T-helper 2 cell treated with Interferon-gamma antibody and Interleukin-4, amounts not matched to agents 5 μg/mL and 100 μg/mL, for 36 hours (primary cell): ENCODE measurements at regions not wholly inside any gene's neighbourhood (a gene's known extent, or its start where the extent isn't known, plus 50 kb on each side); places are given as distances from the start of the nearest gene placed in this dataset.

ENCODE experiments used
- DNase-seq: peaks from one replicate; pipeline ENCODE4 v3.0.0; 2021; ENCODE audit warnings: low spot score
- H3K27ac Mint-ChIP-seq: one replicate; pipeline ENCODE4 v1.8.0; 2021; ENCODE audit warnings: mild to moderate bottlenecking, mixed read lengths
- H3K27me3 Mint-ChIP-seq: one replicate; pipeline ENCODE4 v1.8.0; 2021; ENCODE audit warnings: low read depth, mixed read lengths
- H3K36me3 Mint-ChIP-seq: one replicate; pipeline ENCODE4 v1.8.0; 2021; ENCODE audit warnings: low read depth, mixed read lengths
- H3K4me1 Mint-ChIP-seq: one replicate; pipeline ENCODE4 v1.8.0; 2021; ENCODE audit warnings: low read depth, mixed read lengths
- H3K4me3 Mint-ChIP-seq: one replicate; pipeline ENCODE4 v1.8.0; 2022; ENCODE audit warnings: mild to moderate bottlenecking, moderate library complexity, mixed read lengths
- H3K9me3 Mint-ChIP-seq: one replicate; pipeline ENCODE4 v1.8.0; 2021; ENCODE audit warnings: mixed read lengths

DNA sequence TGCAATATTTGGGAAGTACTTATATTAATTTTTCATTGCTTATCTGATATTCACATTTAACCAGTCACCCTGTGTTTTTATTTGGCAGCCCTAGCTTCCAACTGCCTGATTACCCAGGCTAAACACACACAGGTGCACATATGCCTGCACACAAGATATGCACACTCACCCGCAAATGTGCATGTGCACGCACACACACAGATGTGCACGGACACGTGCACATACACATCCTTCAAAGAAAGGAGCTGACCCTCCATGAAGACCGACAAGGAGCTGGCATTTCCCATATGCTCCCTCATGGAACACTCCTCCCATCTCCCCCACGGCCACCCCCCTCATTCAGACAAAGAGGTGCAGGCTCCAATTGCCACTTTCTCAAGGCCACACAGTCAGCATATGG, 242.2 kb downstream of the ENGASE start:
- Mint-ChIP-seq H3K27me3 (peaks cover 5% of the 10 kb centered on the region), H3K4me3 (no peak overlapping the region), H3K36me3 (no peaks in the 10 kb centered on the region), H3K27ac (no peak overlapping the region), H3K4me1 (no peaks in the 10 kb centered on the region), H3K9me3 (no peaks in the 10 kb centered on the region)
- DNase-seq, result no peak

DNA sequence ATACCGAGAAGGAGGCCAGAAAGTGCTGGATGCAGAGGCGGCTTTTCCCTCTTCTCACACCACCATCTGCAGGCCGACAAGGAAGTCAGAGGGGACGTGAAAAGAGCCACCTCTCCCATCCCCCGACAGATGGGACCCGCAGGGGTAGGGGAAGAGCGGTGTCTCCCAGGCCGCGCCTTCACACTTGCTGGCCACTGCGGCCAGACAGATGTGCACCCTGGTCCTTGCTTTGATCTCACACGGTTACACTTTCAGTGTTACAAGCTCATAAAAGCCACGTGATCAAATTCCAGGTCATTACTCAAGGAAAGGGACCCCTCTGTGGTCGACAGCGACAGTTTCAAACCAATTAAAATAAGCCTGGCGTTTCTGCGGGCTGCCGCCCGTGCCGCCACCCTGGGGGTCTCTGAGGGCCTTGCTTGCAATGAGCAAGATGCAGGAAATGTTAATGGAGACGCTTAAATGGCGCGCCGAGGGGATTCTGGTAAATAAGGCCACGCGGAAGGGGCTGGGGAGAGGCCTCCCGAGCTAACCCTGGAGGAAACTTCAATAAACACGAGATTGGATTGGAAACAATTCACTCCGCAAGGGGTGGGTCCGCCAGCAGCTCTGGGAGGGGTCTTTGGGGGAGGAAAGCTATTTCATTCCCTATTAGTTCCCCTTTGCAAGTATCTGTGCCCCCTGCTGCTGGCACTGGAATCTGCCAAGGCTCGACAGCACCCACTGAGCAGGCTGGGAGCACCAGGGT, 240.9 kb downstream of the ENGASE start:
- Mint-ChIP-seq H3K4me3 (no peak overlapping the region), H3K4me1 (no peaks in the 10 kb centered on the region), H3K36me3 (no peaks in the 10 kb centered on the region), H3K9me3 (no peaks in the 10 kb centered on the region), H3K27ac (no peak overlapping the region), H3K27me3 (peaks cover 5% of the 10 kb centered on the region)
- DNase-seq, result no peak

DNA sequence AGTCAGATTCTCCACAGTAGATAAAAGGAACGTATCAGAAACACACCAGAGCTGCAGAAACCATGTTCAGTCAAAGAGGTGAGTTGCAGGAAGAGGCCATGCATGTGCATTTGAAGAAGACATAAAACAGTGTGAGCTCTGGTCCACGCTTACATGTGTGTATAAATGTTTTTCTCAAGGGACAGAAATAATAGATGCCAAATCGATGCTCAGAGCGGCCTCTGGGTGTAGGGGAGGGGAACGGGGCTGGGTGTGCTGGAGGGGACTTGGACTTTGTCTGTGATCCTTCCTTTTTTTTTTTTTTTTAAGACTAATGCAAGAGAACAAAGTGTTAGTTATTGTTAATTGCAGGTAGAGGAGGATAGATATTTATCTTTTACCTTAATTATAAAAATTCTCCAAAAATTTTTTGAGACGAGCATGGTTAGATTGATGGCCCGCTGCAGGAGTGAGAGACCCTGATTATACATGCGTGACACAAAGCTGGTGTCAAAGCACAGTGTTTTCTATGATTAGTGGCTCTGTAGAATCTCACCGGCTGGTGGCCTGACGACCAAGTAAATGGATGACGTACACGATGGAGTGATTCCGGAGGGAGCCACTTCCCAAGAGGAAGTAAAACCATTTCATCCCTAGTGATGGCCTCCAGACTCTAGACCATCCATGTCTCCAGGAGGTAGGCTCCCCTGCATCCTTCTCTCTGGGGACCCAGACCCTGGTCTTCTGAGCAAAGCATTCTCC, 240.2 kb downstream of the ENGASE start:
- DNase-seq, result no peak
- H3K9me3 Mint-ChIP-seq, result no peaks in the 10 kb centered on the region
- no peaks in the 10 kb centered on the region for H3K36me3 Mint-ChIP-seq
- peaks cover 5% of the 10 kb centered on the region for H3K27me3 Mint-ChIP-seq
- no peak overlapping the region for H3K27ac Mint-ChIP-seq
- no peaks in the 10 kb centered on the region for H3K4me1 Mint-ChIP-seq
- H3K4me3 Mint-ChIP-seq, result no peak overlapping the region

DNA sequence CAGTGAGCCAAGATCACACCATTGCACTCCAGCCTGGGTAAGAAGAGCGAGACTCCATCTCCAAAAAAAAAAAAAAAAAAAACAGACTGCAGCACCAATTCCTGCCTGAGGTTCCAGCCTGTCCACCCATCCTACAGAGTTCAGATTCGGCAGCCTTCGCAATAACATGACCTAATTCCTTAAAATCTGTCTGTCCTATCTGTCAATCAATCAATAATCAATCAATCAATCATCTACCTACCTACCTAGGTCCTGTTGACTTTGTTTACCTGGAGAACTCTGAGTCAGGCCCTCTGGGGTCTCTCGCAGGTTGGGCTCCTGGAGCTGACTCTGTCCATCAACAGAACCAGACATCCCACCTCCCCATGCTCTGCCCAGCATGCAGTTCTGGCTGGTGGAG, 236.7 kb downstream of the ENGASE start:
- no peaks in the 10 kb centered on the region for H3K4me1 Mint-ChIP-seq
- peaks cover 5% of the 10 kb centered on the region for H3K27me3 Mint-ChIP-seq
- DNase-seq, result no peak
- no peak overlapping the region for H3K27ac Mint-ChIP-seq
- H3K9me3 Mint-ChIP-seq, result no peaks in the 10 kb centered on the region
- H3K36me3 Mint-ChIP-seq, result no peaks in the 10 kb centered on the region
- H3K4me3 Mint-ChIP-seq, result no peak overlapping the region

DNA sequence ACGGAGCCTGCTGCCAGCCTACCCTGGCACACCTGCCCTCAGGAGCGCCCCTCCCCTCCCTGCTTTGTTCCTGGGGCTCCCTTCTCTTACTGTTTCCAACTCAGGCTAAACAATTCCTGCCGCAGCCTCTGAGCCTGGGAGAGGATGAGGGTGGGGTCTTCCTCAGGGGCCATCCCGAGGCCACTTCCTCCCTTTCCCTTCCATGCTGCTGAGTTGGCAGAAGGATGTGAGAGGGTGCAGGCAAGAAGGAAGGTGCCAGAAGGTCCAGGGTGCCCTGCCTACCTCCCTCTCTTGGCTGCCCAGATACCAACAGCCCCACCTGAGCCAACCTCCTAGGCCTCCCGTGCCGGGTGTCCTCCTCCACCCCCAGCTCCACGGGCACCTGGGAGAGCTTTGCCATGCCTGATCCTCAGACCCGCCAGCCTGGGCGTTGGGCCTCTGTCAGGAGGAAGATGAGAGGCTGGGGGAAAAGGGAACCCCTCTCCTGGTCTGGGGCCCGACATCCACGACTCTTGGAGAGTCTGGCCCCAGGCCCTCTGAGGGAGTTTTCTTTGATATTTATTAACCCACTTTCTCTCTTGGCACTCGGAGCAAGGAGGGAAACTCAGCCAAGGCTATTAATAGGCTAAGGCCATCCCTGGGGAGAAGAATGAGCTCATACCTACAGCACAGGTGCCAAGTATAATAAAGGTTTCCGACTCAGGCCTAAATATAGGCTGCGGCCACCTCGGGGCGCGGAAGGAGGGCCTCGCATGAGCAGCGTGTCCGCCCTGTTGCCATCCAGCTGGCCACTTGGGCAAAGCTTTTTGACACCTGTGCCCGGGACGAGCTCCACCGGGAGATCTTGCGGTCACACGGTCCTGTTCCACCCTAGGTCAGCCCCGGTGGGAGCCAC, 232.0 kb downstream of the ENGASE start:
- no peak overlapping the region for H3K4me3 Mint-ChIP-seq
- H3K36me3 Mint-ChIP-seq, result no peaks in the 10 kb centered on the region
- H3K4me1 Mint-ChIP-seq, result no peaks in the 10 kb centered on the region
- H3K27ac Mint-ChIP-seq, result no peak overlapping the region
- no peaks in the 10 kb centered on the region for H3K9me3 Mint-ChIP-seq
- no peaks in the 10 kb centered on the region for H3K27me3 Mint-ChIP-seq
- DNase-seq, result no peak

DNA sequence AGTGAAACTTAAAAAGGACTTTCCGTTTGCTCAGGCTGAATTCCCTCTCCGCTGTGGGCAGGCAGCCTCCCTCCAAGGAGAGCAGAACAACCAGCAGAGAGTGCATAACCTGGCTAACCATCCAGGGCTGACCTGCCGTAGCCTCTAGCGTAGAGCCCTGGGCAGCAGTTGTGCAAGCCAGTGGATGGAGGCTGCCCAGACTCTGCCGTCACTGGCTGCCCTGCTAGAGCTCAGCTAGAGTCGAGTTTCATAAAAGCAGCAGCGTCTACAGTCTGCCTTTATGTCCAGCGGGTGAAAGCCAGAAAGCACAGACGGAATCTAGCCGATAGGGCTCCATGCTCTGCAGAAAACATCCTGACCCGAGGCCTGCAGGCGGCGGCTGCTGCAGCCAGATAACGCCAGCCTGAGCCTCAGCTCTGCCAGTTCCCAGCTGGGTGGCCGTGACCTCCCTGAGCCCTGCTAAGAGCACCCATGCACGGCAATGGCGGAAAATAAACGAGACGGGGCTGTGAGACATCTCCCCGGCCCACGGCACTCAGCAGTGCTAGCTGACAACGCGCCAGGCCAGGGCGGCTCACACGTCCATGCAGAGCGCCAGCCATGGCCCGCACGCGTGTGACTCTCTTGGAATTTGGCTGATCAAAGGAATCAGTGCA, 231.3 kb downstream of the ENGASE start:
- Mint-ChIP-seq H3K9me3 (no peaks in the 10 kb centered on the region), H3K27me3 (no peaks in the 10 kb centered on the region), H3K4me1 (no peaks in the 10 kb centered on the region), H3K27ac (no peak overlapping the region), H3K4me3 (no peak overlapping the region), H3K36me3 (no peaks in the 10 kb centered on the region)
- DNase-seq, result no peak

DNA sequence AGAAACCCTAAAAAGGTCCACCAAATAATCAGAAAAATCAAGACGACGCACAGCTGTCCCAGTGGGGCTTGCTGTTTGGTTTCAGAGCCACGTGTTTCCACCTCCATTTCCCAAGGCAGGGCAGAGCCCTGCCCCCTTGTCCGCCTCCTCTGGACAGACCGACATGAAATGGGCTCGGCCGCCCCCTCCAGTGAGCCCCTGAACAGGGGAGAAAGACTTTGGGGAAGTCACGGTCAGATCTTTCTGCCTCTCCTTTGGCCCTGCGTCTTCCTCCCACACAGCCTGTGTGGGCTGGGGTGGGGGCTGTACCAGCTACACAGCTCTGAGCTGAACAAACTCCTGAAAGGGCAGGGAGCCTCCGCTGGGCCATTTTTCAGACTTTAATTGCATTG, 230.7 kb downstream of the ENGASE start:
- Mint-ChIP-seq H3K27ac (no peak overlapping the region), H3K9me3 (no peaks in the 10 kb centered on the region), H3K27me3 (no peaks in the 10 kb centered on the region), H3K4me1 (no peaks in the 10 kb centered on the region), H3K4me3 (no peak overlapping the region), H3K36me3 (no peaks in the 10 kb centered on the region)
- DNase-seq, result no peak

DNA sequence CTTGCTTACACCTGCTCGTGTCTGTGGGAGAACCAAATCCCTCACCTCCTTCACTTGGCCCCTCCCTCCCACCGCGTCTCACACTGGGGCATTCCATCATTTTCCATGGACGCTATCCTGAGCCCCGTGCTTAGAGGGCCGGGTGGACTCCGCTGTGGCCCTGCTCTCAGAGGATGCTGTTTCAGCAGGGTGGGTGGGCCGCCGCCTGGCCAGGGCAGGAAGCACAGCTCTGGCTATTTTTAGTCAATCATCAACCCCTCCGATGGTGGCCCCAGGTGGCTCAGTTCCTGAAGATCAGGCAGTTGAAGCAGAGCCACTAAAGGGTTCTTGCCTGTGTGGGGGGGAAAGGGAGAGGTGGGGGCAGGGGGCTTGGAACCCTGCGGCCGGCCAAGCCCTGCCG, 230.3 kb downstream of the ENGASE start:
- Mint-ChIP-seq H3K36me3 (no peaks in the 10 kb centered on the region), H3K9me3 (no peaks in the 10 kb centered on the region), H3K4me1 (no peaks in the 10 kb centered on the region), H3K27me3 (no peaks in the 10 kb centered on the region), H3K4me3 (no peak overlapping the region), H3K27ac (no peak overlapping the region)
- no peak for DNase-seq

DNA sequence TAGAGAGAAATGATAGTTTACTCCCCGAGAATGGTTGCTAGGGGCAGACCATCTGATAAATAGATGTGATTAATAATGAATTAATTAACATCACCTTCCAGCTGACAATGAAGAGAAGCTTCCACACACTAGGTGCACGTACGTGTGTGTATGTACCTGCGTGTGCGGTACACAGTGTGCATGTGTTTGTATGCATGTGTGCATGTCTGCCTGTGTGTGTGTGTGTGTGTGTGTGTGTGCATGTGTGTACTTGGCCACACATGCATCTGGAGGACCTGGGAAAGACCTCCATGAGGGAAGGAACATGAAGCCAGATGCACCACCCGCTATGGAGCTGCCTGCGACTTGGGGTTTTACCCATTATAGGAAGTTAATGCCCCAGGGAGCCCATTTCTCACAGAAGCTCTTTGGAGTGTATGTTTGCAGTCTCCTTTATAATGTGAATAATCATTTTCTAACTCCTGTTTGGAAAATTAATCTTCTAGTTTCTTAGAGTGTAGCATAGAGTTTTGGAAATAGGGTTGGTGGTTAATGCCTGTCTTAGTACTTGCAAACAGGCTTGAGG, 229.1 kb downstream of the ENGASE start:
- H3K27me3 Mint-ChIP-seq, result no peaks in the 10 kb centered on the region
- H3K27ac Mint-ChIP-seq, result no peak overlapping the region
- H3K4me3 Mint-ChIP-seq, result no peak overlapping the region
- H3K36me3 Mint-ChIP-seq, result no peaks in the 10 kb centered on the region
- DNase-seq, result no peak
- no peaks in the 10 kb centered on the region for H3K9me3 Mint-ChIP-seq
- H3K4me1 Mint-ChIP-seq, result no peaks in the 10 kb centered on the region

DNA sequence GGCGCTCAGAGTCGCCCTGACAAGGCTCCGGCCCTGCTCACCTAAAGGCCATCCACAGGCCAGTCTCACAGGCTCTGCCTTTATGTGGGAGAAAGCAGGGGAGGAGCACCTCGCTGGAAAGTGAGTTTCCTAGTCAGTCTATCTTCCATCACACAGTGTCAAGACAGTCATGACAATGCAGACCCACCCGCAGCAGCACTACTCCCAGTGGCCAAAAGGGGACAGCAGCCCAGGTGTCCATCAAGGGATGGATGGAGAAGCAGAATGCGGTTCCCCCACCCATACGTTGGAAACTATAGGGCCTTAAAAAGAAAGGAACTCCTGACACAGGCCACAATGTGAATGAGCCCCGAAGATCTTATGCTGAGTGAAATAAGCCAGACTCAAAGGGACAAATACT, 226.8 kb downstream of the ENGASE start:
- Mint-ChIP-seq H3K4me1 (no peaks in the 10 kb centered on the region), H3K4me3 (no peak overlapping the region), H3K36me3 (no peaks in the 10 kb centered on the region), H3K9me3 (no peaks in the 10 kb centered on the region), H3K27ac (no peak overlapping the region), H3K27me3 (no peaks in the 10 kb centered on the region)
- DNase-seq, result no peak

DNA sequence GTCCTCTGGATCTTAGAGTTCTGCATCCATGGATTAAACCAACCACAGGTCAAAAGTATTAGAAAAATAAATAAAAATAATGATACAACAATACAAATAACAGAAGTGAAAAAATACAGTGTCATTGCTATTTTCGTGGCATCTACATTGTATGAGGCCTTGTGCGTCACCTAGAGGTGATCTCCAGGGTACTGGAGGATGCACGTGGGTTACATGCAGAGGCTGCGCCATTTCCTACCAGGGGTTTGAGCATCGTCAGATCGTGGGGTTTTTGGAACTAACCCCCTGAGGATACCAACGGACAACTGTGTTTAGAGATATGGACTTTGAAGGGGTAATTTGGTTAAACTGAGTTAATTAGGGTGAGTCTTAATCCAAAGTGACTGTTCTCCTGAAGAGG, 224.7 kb downstream of the ENGASE start:
- H3K27me3 Mint-ChIP-seq, result no peaks in the 10 kb centered on the region
- H3K9me3 Mint-ChIP-seq, result no peaks in the 10 kb centered on the region
- H3K27ac Mint-ChIP-seq, result no peak overlapping the region
- H3K4me3 Mint-ChIP-seq, result no peak overlapping the region
- no peak for DNase-seq
- H3K36me3 Mint-ChIP-seq, result no peaks in the 10 kb centered on the region
- H3K4me1 Mint-ChIP-seq, result no peaks in the 10 kb centered on the region

DNA sequence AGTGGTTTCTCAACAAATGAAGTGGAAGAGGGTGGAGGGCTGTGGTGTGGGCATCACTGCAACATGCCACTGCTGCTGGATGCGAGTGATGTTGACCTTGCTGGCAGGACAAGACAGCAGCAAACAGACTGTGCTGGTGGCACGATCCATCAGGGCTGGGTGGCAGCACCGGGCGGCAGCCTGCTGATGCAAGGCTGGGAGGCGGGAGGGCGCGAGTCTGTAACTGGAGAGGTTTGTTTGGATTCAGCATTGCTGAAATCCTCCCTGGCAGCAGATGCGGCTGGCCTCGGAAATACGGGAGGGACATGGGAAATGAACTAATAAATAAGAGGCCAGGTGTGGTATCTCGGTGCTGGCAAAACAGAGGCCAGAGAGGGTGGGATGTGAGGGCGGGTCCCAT, 224.2 kb downstream of the ENGASE start:
- no peak for DNase-seq

DNA sequence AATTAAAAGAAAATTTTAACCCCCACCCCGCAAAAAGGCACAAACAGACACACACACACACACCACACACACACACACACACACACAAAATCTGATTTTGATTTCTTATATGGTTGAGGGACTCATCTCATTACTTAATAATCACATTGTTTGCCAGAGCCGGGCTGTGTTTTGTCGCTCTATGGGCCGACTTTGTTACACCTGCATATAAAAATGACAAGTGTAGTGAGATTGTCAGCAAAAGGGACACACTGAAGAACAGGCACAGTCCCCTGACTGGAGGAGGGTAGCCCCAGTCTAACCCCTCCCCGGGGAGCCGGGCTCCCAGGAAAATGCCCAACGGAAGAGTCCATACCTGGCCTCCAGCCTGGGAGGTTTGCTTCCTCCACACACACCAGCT, 221.6 kb downstream of the ENGASE start:
- no peak for DNase-seq
- Mint-ChIP-seq H3K27ac (no peak overlapping the region), H3K4me3 (no peak overlapping the region), H3K4me1 (no peaks in the 10 kb centered on the region), H3K36me3 (no peaks in the 10 kb centered on the region), H3K9me3 (no peaks in the 10 kb centered on the region), H3K27me3 (no peaks in the 10 kb centered on the region)

More for the DNA sequence above, 224.2 kb downstream of the ENGASE start:
- H3K4me1 Mint-ChIP-seq, result no peaks in the 10 kb centered on the region
- H3K36me3 Mint-ChIP-seq, result no peaks in the 10 kb centered on the region
- no peak overlapping the region for H3K4me3 Mint-ChIP-seq
- no peak overlapping the region for H3K27ac Mint-ChIP-seq
- H3K27me3 Mint-ChIP-seq, result no peaks in the 10 kb centered on the region
- H3K9me3 Mint-ChIP-seq, result no peaks in the 10 kb centered on the region
